Uterus (tissue), 2 donors: ENCODE measurements at regions not wholly inside any gene's neighbourhood (a gene's known extent, or its start where the extent isn't known, plus 50 kb on each side); places are given as distances from the start of the nearest gene placed in this dataset.

Experiments
- POLR2A ChIP-seq, 2 donors: fragments of 450-650 bp; IDR thresholded peaks; one replicate each; pipeline ENCODE4 v1.6.1; 2016; ENCODE audit warnings: antibody characterized with exemption in 2 of 2, mild to moderate bottlenecking in 1 of 2, moderate library complexity in 1 of 2
- TF ChIP-seq, protein P1 (sequence below), 4 experiments: fragments of 200-600 bp in 2 of 4; fragments of 450-650 bp in 2 of 4; sonication (generic) in 2 of 4; IDR thresholded peaks; one replicate each; pipeline ENCODE4 v1.5.1; 2016 to 2019; ENCODE audit warnings: antibody characterized with exemption in 4 of 4, mild to moderate bottlenecking in 2 of 4, moderate library complexity in 1 of 4

DNA sequence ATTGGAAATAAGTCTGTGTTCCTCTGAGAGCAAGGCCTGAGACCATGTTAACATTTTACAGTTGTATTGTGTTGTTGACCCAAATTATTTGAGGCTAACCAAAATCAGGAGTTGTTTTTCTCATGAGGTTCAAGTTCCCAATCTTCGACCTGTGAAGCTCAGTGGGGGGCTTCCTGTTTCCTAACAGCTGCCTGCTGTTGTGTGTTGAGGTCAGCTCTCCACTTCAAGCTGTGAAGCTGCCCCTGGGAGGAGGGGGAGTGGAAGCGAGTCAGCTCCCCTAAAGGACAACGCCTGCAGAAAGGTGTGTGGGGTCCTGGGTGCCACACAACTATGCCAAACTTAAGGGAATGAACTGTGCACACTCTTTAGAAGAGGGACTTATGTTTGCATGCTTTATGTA is 295.5 kb downstream of the IRX1 start:
- TF ChIP-seq, protein P1, sequence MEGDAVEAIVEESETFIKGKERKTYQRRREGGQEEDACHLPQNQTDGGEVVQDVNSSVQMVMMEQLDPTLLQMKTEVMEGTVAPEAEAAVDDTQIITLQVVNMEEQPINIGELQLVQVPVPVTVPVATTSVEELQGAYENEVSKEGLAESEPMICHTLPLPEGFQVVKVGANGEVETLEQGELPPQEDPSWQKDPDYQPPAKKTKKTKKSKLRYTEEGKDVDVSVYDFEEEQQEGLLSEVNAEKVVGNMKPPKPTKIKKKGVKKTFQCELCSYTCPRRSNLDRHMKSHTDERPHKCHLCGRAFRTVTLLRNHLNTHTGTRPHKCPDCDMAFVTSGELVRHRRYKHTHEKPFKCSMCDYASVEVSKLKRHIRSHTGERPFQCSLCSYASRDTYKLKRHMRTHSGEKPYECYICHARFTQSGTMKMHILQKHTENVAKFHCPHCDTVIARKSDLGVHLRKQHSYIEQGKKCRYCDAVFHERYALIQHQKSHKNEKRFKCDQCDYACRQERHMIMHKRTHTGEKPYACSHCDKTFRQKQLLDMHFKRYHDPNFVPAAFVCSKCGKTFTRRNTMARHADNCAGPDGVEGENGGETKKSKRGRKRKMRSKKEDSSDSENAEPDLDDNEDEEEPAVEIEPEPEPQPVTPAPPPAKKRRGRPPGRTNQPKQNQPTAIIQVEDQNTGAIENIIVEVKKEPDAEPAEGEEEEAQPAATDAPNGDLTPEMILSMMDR (IDR thresholded peaks at IDR 0.05), result no peak
- TF ChIP-seq POLR2A (IDR thresholded peaks at IDR 0.05), result no peak
